ENCODE measurements at regions not wholly inside any gene's neighbourhood (a gene's known extent, or its start where the extent isn't known, plus 50 kb on each side); places are given as distances from the start of the nearest gene placed in this dataset.

- no peak for DNase-seq
Observed at GRCh38 chr5:143730112-143730801, 81.7 kb upstream of the HMHB1 start.

GRCh38 chr5:143729334-143729946 is 82.5 kb upstream of the HMHB1 start:
- DNase-seq = no peak

- no peak for DNase-seq
Observed at GRCh38 chr5:143723159-143723558, 88.8 kb upstream of the HMHB1 start.

GRCh38 chr5:143721925-143722324 is 90.0 kb upstream of the HMHB1 start:
- DNase-seq = no peak

- DNase-seq = no peak
Observed at GRCh38 chr5:143720689-143721088, 91.3 kb upstream of the HMHB1 start.

GRCh38 chr5:143717400-143717799 is 94.6 kb upstream of the HMHB1 start:
- DNase-seq = peak in 1 of 2 donors; percentile 7

- DNase-seq = no peak
Observed at GRCh38 chr5:143716881-143717280, 95.1 kb upstream of the HMHB1 start.

- no peak for DNase-seq
Observed at GRCh38 chr5:143715616-143716015, 96.3 kb upstream of the HMHB1 start.

GRCh38 chr5:143714629-143715028 is 97.3 kb upstream of the HMHB1 start:
- peak; percentile 22 to 40 for DNase-seq

- DNase-seq = no peak
Observed at GRCh38 chr5:143713047-143714003, 98.6 kb upstream of the HMHB1 start.

- DNase-seq = no peak
Observed at GRCh38 chr5:143708672-143709071, 103.3 kb upstream of the HMHB1 start.

- DNase-seq = no peak
Observed at GRCh38 chr5:143707806-143708205, 104.2 kb upstream of the HMHB1 start.

GRCh38 chr5:143705381-143705780 is 106.6 kb upstream of the HMHB1 start:
- no peak for DNase-seq

GRCh38 chr5:143703659-143704058 is 108.3 kb upstream of the HMHB1 start:
- no peak for DNase-seq

- DNase-seq = peak in 1 of 2 donors; percentile 9
Observed at GRCh38 chr5:143701493-143701892, 110.5 kb upstream of the HMHB1 start.

GRCh38 chr5:143700994-143701393 is 111.0 kb upstream of the HMHB1 start:
- DNase-seq = no peak

- no peak for DNase-seq
Observed at GRCh38 chr5:143699121-143699520, 112.8 kb upstream of the HMHB1 start.

GRCh38 chr5:143698574-143698973 is 113.4 kb upstream of the HMHB1 start:
- no peak for DNase-seq

- no peak for DNase-seq
Observed at GRCh38 chr5:143696921-143697320, 115.0 kb upstream of the HMHB1 start.

- no peak for DNase-seq
Observed at GRCh38 chr5:143695941-143696340, 116.0 kb upstream of the HMHB1 start.

- DNase-seq = no peak
Observed at GRCh38 chr5:143695244-143695864, 116.6 kb upstream of the HMHB1 start.

GRCh38 chr5:143694357-143694756 is 117.6 kb upstream of the HMHB1 start:
- DNase-seq = no peak
